Neural cell (in vitro differentiated cells): ENCODE measurements at regions not wholly inside any gene's neighbourhood (a gene's known extent, or its start where the extent isn't known, plus 50 kb on each side); places are given as distances from the start of the nearest gene placed in this dataset.

ENCODE experiments used
- CTCF ChIP-seq: fragments of 450-650 bp; IDR thresholded peaks from 2 replicates; pipeline ENCODE4 v1.5.1; 2014; ENCODE audit warnings: antibody characterized with exemption, mild to moderate bottlenecking, moderate library complexity; ENCODE audit not compliant: poor library complexity, severe bottlenecking
- POLR2AphosphoS5 ChIP-seq: IDR thresholded peaks from 2 replicates; pipeline ENCODE4 v1.6.1; 2012

GRCh38 chr3:17939157-17939556 lies 196.7 kb upstream of the TBC1D5 start:
- TF ChIP-seq CTCF (no peak), POLR2AphosphoS5 (no peak)
